Astrocyte of the spinal cord (primary cell): ENCODE measurements at regions not wholly inside any gene's neighbourhood (a gene's known extent, or its start where the extent isn't known, plus 50 kb on each side); places are given as distances from the start of the nearest gene placed in this dataset.
"Not testable (repeated sequence)": the region's sequence is repeated elsewhere in the genome, so short reads cannot be mapped to it uniquely, and the experiment has no call there.

Experiments
- DNase-seq: peaks from one replicate; pipeline ENCODE4 v3.0.0; 2011; ENCODE audit warnings: low read depth, low spot score
- H3K4me3 ChIP-seq: 2 replicates; pipeline ENCODE4 v1.5.1; 2011; ENCODE audit warnings: low read depth, mild to moderate bottlenecking, low read length, moderate library complexity
- in situ Hi-C: cut with HindIII; loops from 2 replicates; pipeline ENCODE4 v1.10.0; 2017; ENCODE audit warnings: low sequenced_read_pairs
- TF ChIP-seq, protein P1 (sequence below): IDR thresholded peaks from 2 replicates; pipeline ENCODE4 v1.5.1; 2012; ENCODE audit warnings: low read depth, mild to moderate bottlenecking, low read length, inconsistent platforms

DNA sequence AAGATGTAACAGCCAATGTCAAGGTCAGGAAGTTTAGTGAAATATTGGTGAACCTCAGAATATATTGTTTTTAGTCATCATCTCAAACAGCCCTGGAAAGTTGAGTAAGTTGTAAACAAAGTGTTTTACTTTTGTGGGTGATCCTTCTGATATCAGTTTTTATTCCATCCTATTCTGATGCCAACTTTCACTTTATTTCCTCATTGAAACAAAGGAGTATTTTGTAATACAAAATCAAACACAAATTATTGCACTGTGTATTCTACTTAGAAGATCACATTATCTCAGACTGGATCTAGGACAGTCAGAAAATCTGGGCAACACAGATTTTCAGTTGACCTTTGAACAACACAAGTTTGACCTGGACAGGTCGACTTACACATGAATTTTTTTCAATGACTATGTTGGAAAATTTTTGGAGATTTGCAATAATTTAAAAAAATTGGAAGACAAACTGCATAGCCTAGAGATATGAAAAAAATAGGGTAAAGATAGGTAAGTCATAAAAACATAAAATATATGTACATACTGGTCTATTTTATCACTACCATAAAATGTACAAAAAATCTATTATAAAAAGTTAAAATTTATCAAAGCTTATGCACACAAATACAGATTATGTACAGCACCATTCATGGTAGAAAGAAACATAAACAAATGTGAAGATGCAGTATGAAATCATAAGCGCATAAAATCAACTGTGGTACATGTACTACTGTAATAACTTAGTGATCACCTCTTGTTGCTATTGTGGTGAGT lies 709.1 kb upstream of the FAM241A start:
- in situ Hi-C loops = no loop called here
- DNase-seq = no peak
- no peak overlapping the region for H3K4me3 ChIP-seq
- TF ChIP-seq, protein P1, sequence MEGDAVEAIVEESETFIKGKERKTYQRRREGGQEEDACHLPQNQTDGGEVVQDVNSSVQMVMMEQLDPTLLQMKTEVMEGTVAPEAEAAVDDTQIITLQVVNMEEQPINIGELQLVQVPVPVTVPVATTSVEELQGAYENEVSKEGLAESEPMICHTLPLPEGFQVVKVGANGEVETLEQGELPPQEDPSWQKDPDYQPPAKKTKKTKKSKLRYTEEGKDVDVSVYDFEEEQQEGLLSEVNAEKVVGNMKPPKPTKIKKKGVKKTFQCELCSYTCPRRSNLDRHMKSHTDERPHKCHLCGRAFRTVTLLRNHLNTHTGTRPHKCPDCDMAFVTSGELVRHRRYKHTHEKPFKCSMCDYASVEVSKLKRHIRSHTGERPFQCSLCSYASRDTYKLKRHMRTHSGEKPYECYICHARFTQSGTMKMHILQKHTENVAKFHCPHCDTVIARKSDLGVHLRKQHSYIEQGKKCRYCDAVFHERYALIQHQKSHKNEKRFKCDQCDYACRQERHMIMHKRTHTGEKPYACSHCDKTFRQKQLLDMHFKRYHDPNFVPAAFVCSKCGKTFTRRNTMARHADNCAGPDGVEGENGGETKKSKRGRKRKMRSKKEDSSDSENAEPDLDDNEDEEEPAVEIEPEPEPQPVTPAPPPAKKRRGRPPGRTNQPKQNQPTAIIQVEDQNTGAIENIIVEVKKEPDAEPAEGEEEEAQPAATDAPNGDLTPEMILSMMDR = no peak

DNA sequence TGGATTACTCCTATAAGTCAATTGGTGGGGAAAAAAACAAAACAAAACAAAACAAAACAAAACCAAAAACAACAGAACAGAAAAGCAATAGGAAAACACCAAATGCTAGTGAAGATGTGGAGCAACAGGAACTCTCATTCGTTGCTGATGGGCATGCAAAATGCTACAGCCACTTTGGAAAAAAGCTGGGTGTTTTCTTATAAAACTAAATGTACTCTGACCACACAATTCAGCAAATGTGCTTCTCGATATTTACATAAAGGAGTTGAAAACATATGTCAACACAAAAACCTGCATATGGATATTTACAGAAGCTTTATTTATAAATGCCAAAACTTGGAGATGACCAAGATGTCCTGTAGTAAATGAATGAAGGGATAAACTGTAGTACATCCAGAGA lies 703.6 kb upstream of the FAM241A start:
- in situ Hi-C loops = no loop called here
- no peak overlapping the region for H3K4me3 ChIP-seq
- TF ChIP-seq, protein P1 = no peak
- no peak for DNase-seq

DNA sequence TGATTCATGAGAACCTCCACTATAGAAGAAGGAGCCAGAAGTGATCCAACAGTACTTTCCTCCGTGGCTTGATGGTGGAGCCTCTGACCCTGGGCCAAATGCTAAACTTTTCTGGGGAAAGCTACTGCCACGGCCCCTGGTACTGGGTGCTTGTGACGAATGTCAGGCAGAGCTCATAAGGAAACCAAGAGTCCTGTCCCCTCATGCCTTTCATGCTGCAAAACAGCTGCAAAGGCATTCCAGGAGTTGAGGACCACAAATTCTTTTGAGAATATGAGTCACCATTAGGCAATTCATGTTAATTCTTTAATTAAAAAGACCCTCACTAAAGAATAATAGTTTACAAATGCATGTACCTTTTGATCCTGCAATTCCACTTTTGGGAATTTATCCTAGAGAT lies 700.4 kb upstream of the FAM241A start:
- DNase-seq, in situ Hi-C loops, H3K4me3 ChIP-seq: not testable (repeated sequence)

DNA sequence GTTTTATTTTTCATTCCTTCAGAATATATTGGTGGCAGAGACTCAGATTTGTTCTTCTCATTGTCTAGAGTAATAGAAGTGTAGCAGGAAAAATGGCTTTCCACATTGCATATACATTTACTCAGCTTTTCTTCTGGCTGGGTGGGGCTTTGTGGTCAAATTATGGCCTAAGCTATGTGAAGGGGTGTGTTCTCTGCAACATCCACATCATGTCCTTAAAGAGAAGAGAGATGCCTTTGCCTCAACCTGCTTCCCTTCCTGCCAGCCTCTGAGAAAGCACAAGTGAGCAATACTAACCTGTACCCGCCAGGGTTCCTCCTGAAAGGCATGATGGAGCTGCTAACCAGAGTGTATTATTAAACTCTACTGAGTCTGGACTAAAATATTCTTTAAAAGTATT lies 695.6 kb upstream of the FAM241A start:
- in situ Hi-C loops = no loop called here
- H3K4me3 ChIP-seq = no peak overlapping the region
- DNase-seq = no peak
- TF ChIP-seq, protein P1 = no peak

DNA sequence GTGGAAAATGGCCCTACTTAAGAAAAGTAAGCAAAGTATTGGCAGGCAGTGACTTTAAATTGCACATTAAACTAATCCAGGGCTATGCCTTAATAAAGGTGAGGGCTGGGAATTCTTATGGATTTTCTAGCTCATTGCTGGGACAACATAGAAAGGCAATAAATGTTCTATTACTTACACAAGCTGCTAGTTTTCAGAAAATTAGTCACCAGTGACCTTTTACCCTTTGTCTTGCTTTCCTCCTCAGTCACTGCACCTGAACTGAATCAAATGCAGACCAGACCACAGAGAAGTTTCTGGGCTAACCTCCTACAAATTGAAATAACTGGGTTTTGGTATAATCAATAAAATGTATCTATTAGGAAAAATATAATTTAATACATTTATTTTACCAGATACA lies 694.4 kb upstream of the FAM241A start:
- no peak overlapping the region for H3K4me3 ChIP-seq
- TF ChIP-seq, protein P1 = no peak
- DNase-seq = peak; percentile 18
- in situ Hi-C loops = no loop called here

DNA sequence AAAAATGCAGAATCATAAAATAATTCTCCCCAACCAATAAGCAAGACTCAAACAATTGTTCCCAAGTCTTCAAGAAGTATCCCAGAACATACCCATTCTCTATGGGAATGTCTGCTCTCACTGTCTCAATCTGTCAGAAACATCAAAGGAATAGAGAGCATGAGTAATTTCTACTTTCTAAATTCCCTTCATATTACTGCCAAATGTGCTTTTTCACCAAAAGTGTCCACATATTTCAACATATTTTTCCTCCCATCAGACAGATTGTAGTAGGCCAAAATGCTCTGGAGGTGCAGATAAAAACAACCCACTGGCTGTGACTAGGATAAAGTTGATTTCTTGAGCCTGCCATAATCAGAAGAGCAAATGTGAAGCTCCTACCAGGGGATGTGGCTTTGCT lies 692.0 kb upstream of the FAM241A start:
- no peak overlapping the region for H3K4me3 ChIP-seq
- DNase-seq = no peak
- TF ChIP-seq, protein P1 = no peak
- in situ Hi-C loops = no loop called here

DNA sequence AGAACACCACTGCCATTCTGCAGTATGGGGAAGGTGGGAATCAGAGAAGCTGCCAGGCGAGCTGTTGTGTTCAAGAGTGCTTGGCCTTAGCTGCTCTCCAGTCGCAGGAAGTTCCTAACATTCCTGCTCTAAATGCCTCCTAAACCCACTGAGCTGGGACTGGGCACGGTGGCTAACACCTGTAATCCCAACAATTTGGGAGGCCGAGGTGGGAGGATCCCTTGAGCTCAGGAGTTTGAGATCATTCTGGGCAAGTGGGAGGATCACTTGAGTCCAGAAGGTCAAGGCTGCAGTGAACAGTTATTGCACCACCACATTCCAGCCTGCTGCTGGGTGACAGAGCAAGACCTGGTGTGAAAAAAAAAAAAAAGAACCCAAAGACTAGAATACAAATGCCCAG lies 690.3 kb upstream of the FAM241A start:
- no peak for DNase-seq
- in situ Hi-C loops = no loop called here
- H3K4me3 ChIP-seq = no peak overlapping the region
- TF ChIP-seq, protein P1 = no peak
